ENCODE measurements at regions not wholly inside any gene's neighbourhood (a gene's known extent, or its start where the extent isn't known, plus 50 kb on each side); places are given as distances from the start of the nearest gene placed in this dataset.
"Not testable (repeated sequence)": the region's sequence is repeated elsewhere in the genome, so short reads cannot be mapped to it uniquely, and the experiment has no call there.

GRCh38 chr2:220365023-220365422 is 737.6 kb downstream of the SLC4A3 start:
- DNase-seq, result no peak

GRCh38 chr2:220366765-220367164 is 739.3 kb downstream of the SLC4A3 start:
- no peak for DNase-seq

GRCh38 chr2:220370764-220371163 is 743.3 kb downstream of the SLC4A3 start:
- no peak for DNase-seq

- DNase-seq, result no peak
These were observed 743.8 kb downstream of the SLC4A3 start for GRCh38 chr2:220371211-220371610.

- no peak for DNase-seq
These were observed 746.4 kb downstream of the SLC4A3 start for GRCh38 chr2:220373878-220374277.

- DNase-seq, result no peak
These were observed 746.9 kb downstream of the SLC4A3 start for GRCh38 chr2:220374282-220374681.

GRCh38 chr2:220377482-220378155 is 750.2 kb downstream of the SLC4A3 start:
- no peak for DNase-seq

- not testable (repeated sequence) for DNase-seq
These were observed 760.3 kb downstream of the SLC4A3 start for GRCh38 chr2:220387758-220388157.

GRCh38 chr2:220393711-220394110 is 766.3 kb downstream of the SLC4A3 start:
- DNase-seq, result no peak

- no peak for DNase-seq
These were observed 767.0 kb downstream of the SLC4A3 start for GRCh38 chr2:220394433-220394832.

- DNase-seq, result no peak
These were observed 768.9 kb downstream of the SLC4A3 start for GRCh38 chr2:220396287-220396686.

GRCh38 chr2:220410296-220410695 is 782.9 kb downstream of the SLC4A3 start:
- no peak for DNase-seq

GRCh38 chr2:220417503-220417902 is 790.1 kb downstream of the SLC4A3 start:
- DNase-seq, result no peak

GRCh38 chr2:220419647-220420046 is 792.2 kb downstream of the SLC4A3 start:
- DNase-seq, result no peak

- DNase-seq, result no peak
These were observed 793.4 kb downstream of the SLC4A3 start for GRCh38 chr2:220420820-220421219.

GRCh38 chr2:220422676-220423075 is 795.2 kb downstream of the SLC4A3 start:
- no peak for DNase-seq

GRCh38 chr2:220424561-220424960 is 797.1 kb downstream of the SLC4A3 start:
- no peak for DNase-seq

GRCh38 chr2:220432645-220433044 is 805.2 kb downstream of the SLC4A3 start:
- no peak for DNase-seq

GRCh38 chr2:220433131-220433530 is 805.7 kb downstream of the SLC4A3 start:
- DNase-seq, result no peak

- DNase-seq, result no peak
These were observed 807.0 kb downstream of the SLC4A3 start for GRCh38 chr2:220434385-220434784.

GRCh38 chr2:220437938-220438337 is 810.5 kb downstream of the SLC4A3 start:
- no peak for DNase-seq

GRCh38 chr2:220440731-220441130 is 813.3 kb downstream of the SLC4A3 start:
- DNase-seq, result no peak

GRCh38 chr2:220441404-220441803 is 814.0 kb downstream of the SLC4A3 start:
- no peak for DNase-seq

- DNase-seq, result no peak
These were observed 814.6 kb downstream of the SLC4A3 start for GRCh38 chr2:220442012-220442411.

Measured in occipital lobe (tissue), 1 donor.